CD4-positive, alpha-beta T cell treated with Interleukin-17A for 1 hour (primary cell): ENCODE measurements at regions not wholly inside any gene's neighbourhood (a gene's known extent, or its start where the extent isn't known, plus 50 kb on each side); places are given as distances from the start of the nearest gene placed in this dataset.

Experiments
- DNase-seq: peaks from one replicate; pipeline ENCODE4 v3.0.0-alpha.2; 2020

DNA sequence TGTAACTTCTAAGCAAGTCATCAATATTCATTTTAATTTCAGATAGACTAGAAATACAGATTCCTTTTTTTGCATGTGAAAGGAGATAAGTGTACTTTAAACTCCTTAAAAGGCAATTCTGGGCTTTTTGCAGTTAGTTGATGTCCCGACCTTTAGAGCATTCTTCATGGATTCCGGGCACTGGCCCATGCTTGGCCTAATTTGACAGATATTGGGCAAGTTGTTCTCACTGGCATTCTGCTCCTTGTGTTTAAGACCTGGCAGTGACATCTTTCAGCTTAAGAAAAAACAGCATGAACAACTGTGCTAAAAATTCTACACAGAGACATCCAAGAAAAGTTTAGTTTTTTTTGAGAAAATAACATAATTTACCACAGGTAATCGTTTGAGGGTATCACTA is 1037.2 kb downstream of the PCDH18 start:
- no peak for DNase-seq

DNA sequence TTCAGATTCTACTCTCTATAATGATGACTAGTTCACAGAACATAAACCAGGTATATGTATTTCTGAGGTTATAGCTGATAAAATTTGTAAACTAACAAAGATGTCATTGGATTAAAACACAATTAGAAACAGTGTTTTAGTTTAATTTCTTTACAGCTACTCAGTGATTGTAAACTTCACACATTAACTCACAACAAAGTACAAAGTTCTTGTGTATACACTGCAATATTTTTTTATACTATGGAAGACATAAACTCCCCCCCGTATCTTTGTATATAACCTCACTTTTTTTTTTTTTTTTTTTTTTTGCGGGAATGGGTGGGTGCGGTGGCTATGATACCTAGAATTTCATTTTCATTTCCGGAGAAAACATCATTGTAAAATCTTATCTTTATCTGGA is 1043.2 kb downstream of the PCDH18 start:
- no peak for DNase-seq

DNA sequence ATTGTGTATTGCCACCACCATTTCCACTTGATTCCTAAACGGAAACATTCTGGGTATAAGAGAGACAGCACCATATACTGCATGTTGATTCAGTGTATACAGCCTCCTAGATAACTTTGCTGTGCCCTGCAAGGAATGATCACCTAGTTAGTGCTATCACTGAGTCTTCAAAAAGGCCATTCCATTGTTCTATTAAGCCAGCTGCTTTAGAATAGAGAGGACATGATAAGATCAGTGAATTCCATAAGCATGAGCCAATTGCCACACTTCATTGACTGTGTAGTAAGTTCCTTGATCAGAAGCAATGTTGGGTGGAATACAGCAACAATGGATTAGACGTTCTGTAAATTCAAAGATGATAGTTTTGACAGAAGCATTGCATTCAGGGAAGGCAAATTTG is 1047.3 kb downstream of the PCDH18 start:
- DNase-seq = no peak

DNA sequence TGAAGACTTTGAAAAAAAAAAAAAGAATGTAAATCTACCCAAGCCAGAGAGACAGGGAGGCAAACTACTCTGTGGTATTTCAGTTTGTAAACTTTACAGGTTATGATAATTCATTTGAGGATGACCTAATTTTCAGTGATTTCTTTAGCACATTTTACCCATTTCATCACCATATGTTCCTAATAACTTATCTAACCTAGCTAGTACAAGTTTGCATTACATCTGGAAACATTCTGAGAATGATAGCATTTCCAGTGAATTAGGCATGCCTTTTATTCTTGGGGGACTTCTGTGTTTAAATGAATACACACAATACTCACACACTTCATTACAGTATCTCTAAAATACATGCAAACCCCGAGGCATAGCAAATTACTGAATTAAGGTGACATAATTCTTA is 1055.5 kb downstream of the PCDH18 start:
- DNase-seq = no peak

DNA sequence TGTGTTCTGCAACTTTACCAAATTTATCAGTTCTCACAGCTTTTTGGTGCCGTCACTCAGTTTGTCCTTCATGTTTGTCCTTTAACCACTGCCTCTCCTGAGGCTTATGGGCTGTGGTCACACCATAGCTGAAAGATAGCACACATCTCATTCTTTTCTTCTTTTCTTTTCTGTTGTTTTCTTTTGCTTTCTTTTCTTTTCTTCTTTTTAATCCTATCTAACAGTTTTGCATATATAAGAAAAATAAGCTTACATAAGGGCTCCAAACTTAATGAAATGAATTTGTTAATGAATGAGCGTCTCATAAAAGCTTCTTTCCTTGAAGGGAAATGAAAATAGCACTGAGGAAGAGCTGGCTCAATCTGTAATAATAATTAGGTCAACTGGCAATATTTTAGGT is 1061.2 kb downstream of the PCDH18 start:
- DNase-seq = no peak

DNA sequence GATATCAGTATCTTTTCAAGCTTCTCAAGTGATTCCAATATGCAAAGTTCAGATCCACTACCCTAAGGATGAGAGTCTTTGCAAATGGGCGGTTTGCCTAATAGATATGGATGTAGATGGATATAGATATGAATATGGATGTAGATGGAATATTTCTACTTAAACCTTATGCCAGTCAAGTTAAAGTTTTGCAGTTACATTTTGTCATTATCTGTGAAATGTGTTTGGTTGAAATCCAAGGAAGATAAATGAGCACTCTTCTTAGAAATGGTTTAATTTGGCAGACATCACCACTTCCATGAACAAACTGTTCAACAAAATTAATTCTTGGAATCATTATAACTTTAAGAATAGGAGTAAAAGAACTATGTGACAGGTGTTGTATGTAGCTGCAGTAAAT is 1066.6 kb downstream of the PCDH18 start:
- no peak for DNase-seq

DNA sequence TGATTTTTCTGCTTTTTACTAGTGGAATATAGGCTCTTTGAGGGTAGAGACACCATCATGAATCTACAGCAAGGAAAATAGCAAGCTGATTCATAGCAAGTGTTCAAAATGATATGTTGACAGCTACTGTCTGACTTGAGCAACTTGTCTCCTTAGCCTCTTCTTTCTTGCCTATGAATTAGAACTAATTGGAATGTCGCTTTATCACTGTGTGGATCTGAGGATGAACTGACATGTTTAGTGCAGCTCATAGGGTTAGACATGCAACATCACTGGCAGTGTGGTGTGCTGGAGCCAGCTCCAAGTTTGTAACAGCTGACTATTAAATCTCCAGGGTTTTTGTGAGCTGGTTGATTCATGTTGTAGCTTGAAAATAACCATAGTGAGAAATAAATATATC is 1068.4 kb downstream of the PCDH18 start:
- no peak for DNase-seq

DNA sequence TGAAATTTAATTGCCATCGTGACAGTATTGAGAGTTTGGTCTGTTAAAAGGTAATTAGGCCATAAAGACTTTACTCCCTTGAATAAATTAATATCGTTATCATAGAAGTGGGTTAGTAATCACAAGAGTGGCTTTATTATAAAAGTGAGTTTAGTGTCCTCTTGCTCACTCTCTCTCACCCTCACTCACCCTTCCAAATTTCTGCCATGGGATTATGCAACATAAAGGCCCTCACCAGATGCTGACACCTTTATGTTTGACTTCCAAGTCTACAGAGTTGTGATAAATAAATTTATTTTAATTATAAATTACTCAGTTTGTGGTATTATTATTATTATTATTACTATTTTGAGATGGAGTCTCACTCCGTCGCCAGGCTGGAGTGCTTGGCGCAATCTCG is 1070.8 kb downstream of the PCDH18 start:
- no peak for DNase-seq

DNA sequence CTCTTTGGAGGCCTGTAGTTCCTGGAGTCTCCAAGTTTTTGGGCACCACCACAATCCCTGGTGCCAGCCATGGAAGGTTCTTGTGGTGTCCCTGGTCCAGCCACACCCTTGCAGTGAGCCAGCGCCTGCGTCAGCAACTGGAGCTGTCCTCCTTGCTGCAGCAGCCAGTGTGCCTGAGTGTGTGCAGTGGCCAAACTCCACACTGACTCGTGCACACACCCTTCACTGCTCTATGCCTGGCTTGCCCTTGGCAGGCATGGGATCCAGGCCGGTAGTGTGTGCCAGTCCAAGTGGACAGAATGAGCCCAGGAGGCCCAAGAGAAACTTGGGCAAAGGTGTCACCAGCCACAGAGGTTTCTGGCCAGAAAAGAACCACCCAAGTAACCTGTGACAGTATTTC is 1074.0 kb downstream of the PCDH18 start:
- DNase-seq = no peak

DNA sequence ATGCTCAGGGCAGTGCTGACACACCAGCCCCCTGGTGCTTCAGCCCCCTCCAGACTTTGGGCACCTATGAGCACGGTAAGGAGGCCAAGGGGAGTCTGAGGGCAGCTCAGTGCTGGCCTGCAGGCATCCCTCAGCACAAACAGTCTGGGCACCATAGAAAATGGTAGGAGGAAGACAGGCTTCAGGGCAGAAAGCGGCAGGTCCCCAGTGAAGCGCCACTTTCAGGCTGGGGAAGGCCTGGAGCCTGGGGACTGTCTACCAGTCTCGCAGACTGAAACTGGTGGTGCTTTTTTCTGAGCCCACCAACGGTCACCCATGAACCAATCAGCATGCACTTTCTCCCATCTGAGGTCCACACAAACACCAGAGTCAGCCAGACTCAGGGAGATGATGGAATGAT is 1074.7 kb downstream of the PCDH18 start:
- DNase-seq = no peak

DNA sequence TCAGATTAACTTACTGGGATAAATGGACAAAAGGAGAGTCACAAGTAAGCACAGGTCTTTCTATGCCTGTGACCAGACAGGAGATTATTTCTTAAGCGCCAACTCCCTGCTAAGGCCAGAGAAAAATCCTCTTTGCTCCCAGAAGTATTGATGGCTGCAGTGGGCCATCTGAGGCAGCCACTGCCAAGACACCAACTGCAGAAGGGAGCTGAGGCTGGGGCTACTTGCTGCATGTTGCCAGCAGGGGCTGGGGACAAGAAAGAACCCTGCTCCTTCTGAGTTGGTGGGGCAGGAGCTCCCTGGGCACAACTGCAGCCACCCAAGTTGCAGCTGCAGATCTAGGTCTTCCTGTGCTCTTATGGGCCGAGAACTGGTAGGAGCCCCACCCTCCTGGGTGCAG is 1075.3 kb downstream of the PCDH18 start:
- DNase-seq = no peak

DNA sequence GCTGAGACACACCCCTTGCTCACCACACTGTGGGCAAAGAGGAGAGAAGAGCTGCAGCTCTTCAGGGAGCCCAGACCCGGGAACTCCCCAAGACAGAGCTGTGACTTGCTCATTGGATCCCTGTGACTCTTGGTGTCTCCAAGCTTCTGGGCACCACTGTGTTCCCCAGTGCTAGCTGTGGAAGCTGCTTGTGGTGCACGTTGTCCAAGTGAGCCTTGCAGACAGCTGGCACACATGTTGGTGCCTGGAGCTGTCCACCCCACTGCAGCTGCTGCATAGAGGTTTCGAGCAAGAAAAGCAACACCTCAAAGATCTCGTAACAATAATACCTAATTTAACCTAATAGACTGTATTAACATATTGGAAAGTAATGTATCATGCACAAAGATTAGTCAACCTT is 1089.3 kb downstream of the PCDH18 start:
- DNase-seq = no peak

DNA sequence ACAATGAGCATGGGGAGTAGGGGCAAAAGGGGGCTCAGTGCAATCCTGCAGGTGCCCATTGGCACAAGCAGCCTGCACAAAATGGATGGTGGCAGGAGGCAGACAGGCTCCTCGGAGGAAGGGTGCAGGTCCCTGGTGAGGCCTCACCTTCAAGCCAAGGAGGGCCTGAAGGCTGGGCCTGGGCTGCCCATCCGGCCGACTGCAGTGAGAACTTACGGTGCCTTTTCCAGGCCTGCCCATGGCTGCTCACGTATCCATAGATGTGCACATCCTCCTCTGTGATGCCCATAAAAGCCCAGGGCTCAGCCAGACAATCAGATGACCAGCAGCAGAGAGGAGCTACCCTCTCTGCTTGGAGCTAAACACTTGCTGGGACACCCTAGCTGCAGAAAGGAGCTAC is 1089.8 kb downstream of the PCDH18 start:
- no peak for DNase-seq

DNA sequence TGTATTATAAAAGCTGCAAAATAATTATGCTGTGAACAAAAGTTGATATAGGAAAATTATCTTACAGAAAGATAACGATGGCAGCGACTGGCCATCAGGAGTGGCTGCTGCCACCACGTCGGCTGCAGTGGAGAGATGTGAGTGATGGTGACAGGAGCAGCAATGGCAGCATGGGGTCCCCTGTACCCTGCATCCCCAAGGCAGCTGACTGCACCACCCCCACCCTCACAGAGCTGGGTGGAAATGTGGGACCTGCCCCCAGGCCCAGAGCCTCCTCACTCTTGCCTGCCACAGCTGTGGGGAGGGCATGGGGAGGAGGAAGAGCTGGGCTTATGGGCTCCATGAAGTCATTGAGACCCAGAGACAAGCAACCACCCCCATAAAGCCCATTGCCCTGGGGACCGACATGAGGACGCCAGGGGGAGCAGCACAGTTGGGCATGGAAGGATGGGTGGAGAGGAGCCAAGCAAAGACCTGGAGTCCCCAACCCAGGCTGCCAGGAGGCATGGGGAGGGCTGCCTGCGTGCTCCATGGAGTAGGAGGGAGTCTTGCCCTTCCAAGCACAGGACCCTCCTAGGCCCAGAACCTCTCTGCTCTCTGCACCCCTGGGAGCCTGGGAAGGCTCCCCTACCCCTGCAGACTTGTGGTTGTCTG is 1090.5 kb downstream of the PCDH18 start:
- no peak for DNase-seq

DNA sequence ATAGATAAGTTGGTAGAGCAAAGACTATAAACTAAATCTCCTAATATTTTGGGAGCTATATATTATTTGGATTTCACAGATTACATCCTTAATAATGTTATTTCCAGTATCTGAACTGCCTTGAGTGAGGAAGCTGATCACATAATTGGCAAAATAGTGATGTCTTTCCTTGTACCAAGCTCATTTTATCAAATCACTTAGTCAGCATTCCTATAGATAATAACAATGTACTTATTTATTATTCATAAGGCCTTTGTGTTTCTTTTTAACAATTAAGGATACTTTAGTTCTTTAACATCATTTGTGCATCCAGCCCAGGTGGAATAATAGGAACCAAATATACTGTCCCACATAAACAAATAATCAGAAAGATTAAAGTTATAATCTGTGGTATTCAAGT is 1093.6 kb downstream of the PCDH18 start:
- DNase-seq = no peak

DNA sequence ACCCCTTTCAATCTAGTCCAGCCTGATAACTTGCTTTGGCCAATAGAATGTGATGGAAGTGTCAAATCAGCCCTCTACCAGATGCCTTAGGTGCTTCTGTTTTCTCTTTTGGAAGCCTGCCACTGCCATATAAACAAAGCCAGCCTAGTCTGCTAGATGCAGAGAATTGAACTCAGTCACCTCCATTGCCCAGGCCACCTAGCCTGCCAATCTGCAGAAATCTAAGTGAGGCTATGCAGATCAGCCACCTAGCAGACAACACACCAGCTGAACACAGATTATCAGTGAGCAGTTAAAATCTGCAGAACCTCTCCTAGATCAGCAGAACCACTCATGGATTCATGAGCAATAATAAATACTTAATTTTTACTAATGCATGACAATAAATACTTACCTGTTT is 1108.2 kb downstream of the PCDH18 start:
- no peak for DNase-seq

DNA sequence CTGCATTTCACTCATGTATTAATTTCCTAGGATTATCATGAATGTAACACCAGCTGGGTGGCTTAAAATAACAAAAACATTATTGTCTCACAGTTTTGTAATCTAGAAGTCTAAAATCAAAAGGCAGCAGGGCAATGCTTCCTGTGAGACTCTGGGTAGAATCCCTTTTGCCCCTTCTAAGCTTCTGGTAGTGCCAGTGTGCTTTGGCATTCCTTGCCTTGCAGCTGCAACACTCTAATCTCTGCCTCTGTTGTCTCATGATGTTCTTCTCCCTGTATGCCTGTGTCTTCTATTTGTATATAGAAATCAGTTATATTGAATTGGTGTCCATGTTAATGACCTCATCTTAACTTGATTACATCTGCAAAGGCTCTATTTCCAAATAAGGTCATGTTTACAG is 1117.3 kb downstream of the PCDH18 start:
- DNase-seq = no peak

DNA sequence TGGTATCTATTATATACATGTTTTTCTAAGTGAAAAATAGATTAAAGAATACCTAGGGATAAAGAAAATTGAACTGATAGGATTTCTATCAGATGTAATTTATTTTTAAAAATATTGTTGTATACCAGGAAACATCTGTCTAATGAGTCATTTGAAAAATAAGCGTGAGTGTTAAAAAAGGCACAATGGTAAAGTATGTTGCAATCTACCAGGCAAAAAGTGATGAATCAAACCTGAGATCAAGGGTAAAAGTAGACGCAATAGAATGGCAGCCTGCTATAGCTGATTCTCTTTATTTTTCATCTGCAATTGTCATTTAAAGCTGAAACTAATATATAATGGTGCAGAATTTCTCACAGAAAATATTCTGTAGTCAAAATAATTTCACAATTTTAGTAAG is 1119.6 kb downstream of the PCDH18 start:
- no peak for DNase-seq

DNA sequence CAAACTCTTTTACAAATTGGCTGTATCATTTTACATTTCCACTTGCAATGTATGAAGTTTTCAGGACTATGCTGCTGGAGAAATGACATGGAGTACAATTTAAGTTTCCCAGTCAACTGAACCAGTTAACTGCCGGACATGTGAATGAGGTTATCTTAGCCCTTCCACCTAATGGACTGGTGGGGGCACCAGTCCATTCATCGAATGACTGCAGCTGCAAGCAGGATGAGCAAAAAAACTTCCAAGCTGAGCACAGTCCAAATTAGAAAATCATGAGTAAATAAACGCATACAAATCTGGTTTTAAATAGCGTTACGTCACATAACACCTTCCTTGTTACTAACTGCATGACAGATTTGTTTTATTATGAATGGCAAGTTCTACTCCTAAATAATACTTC is 1131.5 kb downstream of the PCDH18 start:
- no peak for DNase-seq

DNA sequence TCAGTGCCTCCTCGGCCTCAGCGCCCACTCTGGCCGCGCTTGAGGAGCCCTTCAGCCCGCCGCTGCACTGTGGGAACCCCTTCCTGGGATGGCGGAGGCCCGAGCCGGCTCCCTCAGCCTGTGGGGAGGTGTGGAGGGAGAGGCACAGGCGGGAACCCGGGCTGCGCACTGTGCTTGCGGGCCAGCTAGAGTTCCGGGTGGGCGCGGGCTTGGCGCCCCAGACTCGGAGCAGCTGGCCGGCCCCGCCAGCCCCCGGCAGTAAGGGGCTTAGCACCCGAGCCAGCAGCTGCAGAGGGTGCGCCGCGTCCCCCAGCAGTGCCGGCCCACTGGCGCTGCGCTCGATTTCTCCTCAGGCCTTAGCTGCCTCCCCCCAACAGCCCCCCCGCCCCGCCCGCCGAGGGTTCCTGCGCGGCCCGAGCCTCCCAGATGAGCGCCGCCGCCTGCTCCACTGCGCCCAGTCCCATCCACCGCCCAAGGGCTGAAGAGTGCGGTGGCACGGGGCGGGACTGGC is 1137.0 kb downstream of the PCDH18 start:
- DNase-seq = no peak

DNA sequence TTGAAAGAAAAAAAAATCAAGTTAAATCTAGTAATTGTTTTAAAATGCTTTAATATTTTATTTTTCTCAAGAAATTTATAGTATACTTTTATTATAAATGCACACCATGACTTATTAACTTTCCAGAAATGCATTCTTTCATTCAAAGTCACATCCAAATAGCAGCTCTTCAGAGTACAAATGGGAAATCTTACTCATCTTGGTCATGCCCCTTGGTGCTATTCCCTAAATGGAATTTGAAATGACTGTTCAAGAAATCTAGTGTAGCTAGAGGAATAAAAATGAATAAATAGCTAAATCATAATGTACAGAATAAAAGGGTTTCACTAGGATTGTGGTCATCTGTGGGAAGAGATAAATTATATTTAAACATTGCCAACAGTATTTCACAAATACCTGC is 1139.7 kb downstream of the PCDH18 start:
- DNase-seq = no peak

DNA sequence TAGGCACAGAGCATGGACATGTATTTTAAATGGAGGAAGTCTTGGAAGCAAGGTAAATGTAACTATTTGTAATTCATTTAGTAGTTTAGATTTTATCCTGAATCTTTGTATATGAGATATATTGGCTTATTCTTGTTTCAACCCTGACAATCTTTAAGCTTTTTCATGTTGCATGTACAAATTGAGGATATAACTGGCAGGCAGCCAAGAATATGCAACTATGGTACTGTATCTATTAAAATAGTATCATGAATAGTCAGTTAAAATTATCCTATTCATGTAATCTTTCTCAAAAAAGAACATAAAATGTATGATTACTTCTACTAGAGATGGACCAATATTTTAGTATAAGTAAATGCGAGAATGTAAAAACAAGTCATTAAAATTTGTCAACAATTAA is 1141.5 kb downstream of the PCDH18 start:
- no peak for DNase-seq

DNA sequence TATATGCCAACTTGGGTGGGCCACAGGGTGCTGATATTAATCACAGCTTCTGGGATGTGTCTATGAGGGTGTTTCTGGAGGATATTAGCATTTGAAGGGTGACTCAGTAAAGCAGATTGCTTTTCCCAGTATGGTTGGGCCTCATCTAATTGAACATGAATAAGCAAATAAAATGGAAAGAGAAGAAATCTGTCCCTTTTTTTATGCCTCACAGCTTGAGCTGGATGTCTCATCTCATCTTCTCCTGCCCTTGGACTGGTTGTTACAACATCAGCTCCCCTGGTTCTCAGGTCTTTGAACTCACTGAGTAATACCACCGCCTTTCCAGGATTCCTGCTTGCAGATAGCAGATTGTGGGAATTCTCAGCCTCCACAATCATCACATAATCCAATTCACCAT is 1149.2 kb downstream of the PCDH18 start:
- no peak for DNase-seq

DNA sequence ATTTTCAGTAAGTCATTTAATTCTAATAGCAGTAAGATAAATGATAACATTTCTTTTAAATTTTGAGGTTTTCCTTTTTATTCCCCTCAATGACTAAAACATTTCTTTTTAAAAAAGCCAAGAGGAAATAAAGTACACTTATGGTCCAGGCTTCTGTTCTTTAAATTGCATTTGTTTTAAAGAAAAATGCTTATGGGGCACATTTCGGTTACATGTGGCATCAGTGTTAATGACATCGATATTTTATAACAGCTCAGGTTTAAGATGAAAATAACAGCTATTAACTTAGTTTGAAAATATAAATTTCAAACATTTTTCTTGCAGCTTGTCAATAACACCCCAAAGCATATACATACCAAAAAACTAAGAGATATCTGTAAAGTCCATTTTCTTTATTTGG is 1161.1 kb downstream of the PCDH18 start:
- DNase-seq = no peak

DNA sequence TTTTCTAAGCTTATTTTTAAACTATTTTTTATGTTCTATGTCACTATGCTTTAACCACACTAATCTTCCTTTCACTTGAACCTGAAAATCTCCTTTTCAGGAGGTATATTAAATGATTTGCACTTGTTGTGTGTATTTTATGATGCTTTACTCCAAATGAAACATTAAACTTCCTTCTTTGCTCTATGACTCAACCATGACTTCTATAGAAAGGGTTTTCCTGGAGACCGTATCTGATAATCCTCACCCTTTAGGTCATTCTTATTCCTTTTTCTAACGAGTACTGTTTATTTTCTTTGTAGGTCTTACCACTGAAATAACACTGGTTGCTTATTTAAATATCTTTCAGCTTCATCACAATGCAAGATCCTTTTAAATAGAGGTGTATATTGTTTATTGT is 1163.2 kb downstream of the PCDH18 start:
- DNase-seq = no peak

DNA sequence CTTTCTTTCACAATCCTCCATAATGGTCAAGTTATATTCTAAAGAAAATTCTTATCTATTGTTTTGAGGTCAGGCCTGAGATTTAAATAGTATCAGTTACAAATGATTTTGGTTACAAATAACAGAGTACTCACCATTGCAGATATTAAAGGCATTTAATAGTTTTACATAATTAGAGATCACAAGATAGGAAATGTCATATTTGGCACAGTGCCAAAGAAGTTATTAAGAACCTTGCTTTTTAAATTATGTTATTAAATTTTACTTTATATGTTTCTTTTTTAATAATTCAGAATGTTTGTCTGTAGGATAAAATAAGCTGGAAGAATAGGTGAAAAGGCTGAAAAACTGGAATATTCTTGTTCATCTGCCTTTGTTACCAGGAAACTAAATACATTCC is 1174.7 kb downstream of the PCDH18 start:
- no peak for DNase-seq
